ENCODE measurements at regions not wholly inside any gene's neighbourhood (a gene's known extent, or its start where the extent isn't known, plus 50 kb on each side); places are given as distances from the start of the nearest gene placed in this dataset.

GRCh38 chr4:186920483-186920882, 196.8 kb upstream of the FAT1 start:
- Histone ChIP-seq H3K27ac (ENCODE audit: extremely low read length, insufficient read depth, low read length) (no peak overlapping the region), H3K79me2 (ENCODE audit: insufficient read depth, low read length) (no peaks in the 10 kb centered on the region), H3K4me1 (ENCODE audit: insufficient read depth, low read length) (peaks cover 11% of the 10 kb centered on the region), H3K27me3 (ENCODE audit: control insufficient read depth in 1 of 2, insufficient read depth in 2 of 2, low read length in 2 of 2) (no peaks in the 10 kb centered on the region), H3K9me3 (ENCODE audit: low read length) (peaks cover 9% of the 10 kb centered on the region; the same call in 1 of the 2 replicates), H3K4me3 (replicated peaks in 1 of 3; ENCODE audit: insufficient read depth in 1 of 3, low read depth in 2 of 3, low read length in 3 of 3) (no peak overlapping the region), H4K20me1 (ENCODE audit: insufficient read depth, low read length) (no peaks in the 10 kb centered on the region), H3K4me2 (ENCODE audit: low read depth, low read length) (no peak overlapping the region), H3K36me3 (replicated peaks in 1 of 2; ENCODE audit: control insufficient read depth in 1 of 2, insufficient read depth in 2 of 2, low read length in 2 of 2) (no peaks in the 10 kb centered on the region), H3K9ac (ENCODE audit: insufficient read depth, low read depth, low read length) (no peak overlapping the region), H2AFZ (ENCODE audit: low read length) (no peak overlapping the region)
- POLR2A ChIA-PET: no interaction called here
- in situ Hi-C loops (cut with HindIII; ENCODE audit: extremely low pct_ligation_motif_present, low pct_unique_long_range_greater_than_20kb) (no loop called here), intact Hi-C loops (cut with micrococcal nuclease; ENCODE audit: unreplicated experiment) (no loop called here)
- 96% methylated on average over 2 of the region's 2 CpGs for WGBS (ENCODE audit: low lambda C conversion rate)
- FAIRE-seq: no peak
- DNase-seq (ENCODE audit: low spot score): no peak
- no peak for ATAC-seq
- CTCF ChIA-PET (ENCODE audit: low intra/inter-chr PET ratio, low total read pairs): no interaction called here
- no TSS peak for BruUV-seq (replicated peaks)
- no peak for TF ChIP-seq SRY (CRISPR knock-in tag; IDR thresholded peaks at IDR 0.05)
- TF ChIP-seq ZNF160 (CRISPR knock-in tag; IDR thresholded peaks at IDR 0.05): no peak
- no peak for TF ChIP-seq IKZF1 (IDR thresholded peaks at IDR 0.05)
- TF ChIP-seq AGO2 (optimal IDR thresholded peaks at IDR 0.05; ENCODE audit: low read depth, low read length): no peak
- TF ChIP-seq, protein P1, sequence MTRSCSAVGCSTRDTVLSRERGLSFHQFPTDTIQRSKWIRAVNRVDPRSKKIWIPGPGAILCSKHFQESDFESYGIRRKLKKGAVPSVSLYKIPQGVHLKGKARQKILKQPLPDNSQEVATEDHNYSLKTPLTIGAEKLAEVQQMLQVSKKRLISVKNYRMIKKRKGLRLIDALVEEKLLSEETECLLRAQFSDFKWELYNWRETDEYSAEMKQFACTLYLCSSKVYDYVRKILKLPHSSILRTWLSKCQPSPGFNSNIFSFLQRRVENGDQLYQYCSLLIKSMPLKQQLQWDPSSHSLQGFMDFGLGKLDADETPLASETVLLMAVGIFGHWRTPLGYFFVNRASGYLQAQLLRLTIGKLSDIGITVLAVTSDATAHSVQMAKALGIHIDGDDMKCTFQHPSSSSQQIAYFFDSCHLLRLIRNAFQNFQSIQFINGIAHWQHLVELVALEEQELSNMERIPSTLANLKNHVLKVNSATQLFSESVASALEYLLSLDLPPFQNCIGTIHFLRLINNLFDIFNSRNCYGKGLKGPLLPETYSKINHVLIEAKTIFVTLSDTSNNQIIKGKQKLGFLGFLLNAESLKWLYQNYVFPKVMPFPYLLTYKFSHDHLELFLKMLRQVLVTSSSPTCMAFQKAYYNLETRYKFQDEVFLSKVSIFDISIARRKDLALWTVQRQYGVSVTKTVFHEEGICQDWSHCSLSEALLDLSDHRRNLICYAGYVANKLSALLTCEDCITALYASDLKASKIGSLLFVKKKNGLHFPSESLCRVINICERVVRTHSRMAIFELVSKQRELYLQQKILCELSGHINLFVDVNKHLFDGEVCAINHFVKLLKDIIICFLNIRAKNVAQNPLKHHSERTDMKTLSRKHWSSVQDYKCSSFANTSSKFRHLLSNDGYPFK (CRISPR knock-in tag; IDR thresholded peaks at IDR 0.05; ENCODE audit: borderline replicate concordance): no peak
- TF ChIP-seq TP53 (CRISPR knock-in tag; conservative IDR thresholded peaks at IDR 0.05): peak; percentile 98
- no peak for TF ChIP-seq FOXJ3 (CRISPR knock-in tag; IDR thresholded peaks at IDR 0.05; ENCODE audit: borderline replicate concordance)

DNA sequence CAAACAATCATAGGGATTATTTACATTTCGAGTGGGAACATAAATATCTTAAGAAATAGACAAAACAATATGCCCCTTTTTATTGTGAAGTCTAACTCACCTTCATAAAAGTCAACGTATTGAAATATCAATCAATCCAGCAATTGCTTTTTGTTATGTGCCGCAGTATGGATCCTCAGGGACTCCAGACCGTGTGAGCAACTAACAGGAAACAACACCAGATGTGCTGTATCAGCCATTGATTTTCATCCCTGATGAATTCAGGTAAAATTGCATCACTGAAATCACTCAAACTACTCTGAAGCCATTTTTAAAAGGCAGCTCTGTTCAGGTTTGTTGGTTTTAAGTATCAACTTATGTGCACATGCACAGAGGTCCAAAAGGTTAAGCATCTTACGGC, 197.3 kb upstream of the FAT1 start:
- H2AFZ ChIP-seq (ENCODE audit: low read length): no peak overlapping the region
- H3K36me3 ChIP-seq (replicated peaks in 1 of 2; ENCODE audit: control insufficient read depth in 1 of 2, insufficient read depth in 2 of 2, low read length in 2 of 2): no peaks in the 10 kb centered on the region
- intact Hi-C loops (cut with micrococcal nuclease; ENCODE audit: unreplicated experiment): no loop called here
- no peak overlapping the region for H3K27ac ChIP-seq (ENCODE audit: extremely low read length, insufficient read depth, low read length)
- in situ Hi-C loops (cut with HindIII; ENCODE audit: extremely low pct_ligation_motif_present, low pct_unique_long_range_greater_than_20kb): no loop called here
- no TSS peak for BruUV-seq (replicated peaks)
- no peak for FAIRE-seq
- ChIA-PET POLR2A (no interaction called here), CTCF (ENCODE audit: low intra/inter-chr PET ratio, low total read pairs) (no interaction called here)
- no peak overlapping the region for H3K4me2 ChIP-seq (ENCODE audit: low read depth, low read length)
- peaks cover 11% of the 10 kb centered on the region for H3K4me1 ChIP-seq (ENCODE audit: insufficient read depth, low read length)
- H4K20me1 ChIP-seq (ENCODE audit: insufficient read depth, low read length): no peaks in the 10 kb centered on the region
- no peak for ATAC-seq
- no peak for DNase-seq (ENCODE audit: low spot score)
- H3K27me3 ChIP-seq (ENCODE audit: control insufficient read depth in 1 of 2, insufficient read depth in 2 of 2, low read length in 2 of 2): no peaks in the 10 kb centered on the region
- TF ChIP-seq ZNF121 (CRISPR knock-in tag; IDR thresholded peaks at IDR 0.05): no peak
- no peak for TF ChIP-seq CEBPG (CRISPR knock-in tag; IDR thresholded peaks at IDR 0.05)
- TF ChIP-seq SMC3 (IDR thresholded peaks at IDR 0.05; ENCODE audit: low read length): no peak
- no peak for TF ChIP-seq ZNF737 (CRISPR knock-in tag; IDR thresholded peaks at IDR 0.05; ENCODE audit: borderline replicate concordance)
- no peak for TF ChIP-seq MZF1 (CRISPR knock-in tag; IDR thresholded peaks at IDR 0.05; ENCODE audit: borderline replicate concordance)
- no peak overlapping the region for H3K4me3 ChIP-seq (replicated peaks in 1 of 3; ENCODE audit: insufficient read depth in 1 of 3, low read depth in 2 of 3, low read length in 3 of 3)
- no peak overlapping the region for H3K9ac ChIP-seq (ENCODE audit: insufficient read depth, low read depth, low read length)
- H3K79me2 ChIP-seq (ENCODE audit: insufficient read depth, low read length): no peaks in the 10 kb centered on the region
- H3K9me3 ChIP-seq (ENCODE audit: low read length): peaks cover 9% of the 10 kb centered on the region; the same call in 1 of the 2 replicates
- WGBS (ENCODE audit: low lambda C conversion rate): 77% methylated on average over 5 of the region's 5 CpGs
